ENCODE measurements at regions not wholly inside any gene's neighbourhood (a gene's known extent, or its start where the extent isn't known, plus 50 kb on each side); places are given as distances from the start of the nearest gene placed in this dataset.

- no peak for TF ChIP-seq CTCF (IDR thresholded peaks at IDR 0.05; ENCODE audit: low read length)
- no peak for TF ChIP-seq EZH2 (IDR thresholded peaks at IDR 0.05; ENCODE audit: borderline replicate concordance, low read length)
These were observed 286.6 kb downstream of the ZNF33B start for GRCh38 chr10:42351745-42352144.

Measured in OCI-LY1 (cell line).